HG03103 (cell line): ENCODE measurements at regions not wholly inside any gene's neighbourhood (a gene's known extent, or its start where the extent isn't known, plus 50 kb on each side); places are given as distances from the start of the nearest gene placed in this dataset.

Experiments
- ATAC-seq: cut with Tn5 transposase; IDR thresholded peaks from one replicate; pipeline ENCODE4 v1.9.1; 2021; ENCODE audit warnings: low read depth; ENCODE audit not compliant: unreplicated experiment

DNA sequence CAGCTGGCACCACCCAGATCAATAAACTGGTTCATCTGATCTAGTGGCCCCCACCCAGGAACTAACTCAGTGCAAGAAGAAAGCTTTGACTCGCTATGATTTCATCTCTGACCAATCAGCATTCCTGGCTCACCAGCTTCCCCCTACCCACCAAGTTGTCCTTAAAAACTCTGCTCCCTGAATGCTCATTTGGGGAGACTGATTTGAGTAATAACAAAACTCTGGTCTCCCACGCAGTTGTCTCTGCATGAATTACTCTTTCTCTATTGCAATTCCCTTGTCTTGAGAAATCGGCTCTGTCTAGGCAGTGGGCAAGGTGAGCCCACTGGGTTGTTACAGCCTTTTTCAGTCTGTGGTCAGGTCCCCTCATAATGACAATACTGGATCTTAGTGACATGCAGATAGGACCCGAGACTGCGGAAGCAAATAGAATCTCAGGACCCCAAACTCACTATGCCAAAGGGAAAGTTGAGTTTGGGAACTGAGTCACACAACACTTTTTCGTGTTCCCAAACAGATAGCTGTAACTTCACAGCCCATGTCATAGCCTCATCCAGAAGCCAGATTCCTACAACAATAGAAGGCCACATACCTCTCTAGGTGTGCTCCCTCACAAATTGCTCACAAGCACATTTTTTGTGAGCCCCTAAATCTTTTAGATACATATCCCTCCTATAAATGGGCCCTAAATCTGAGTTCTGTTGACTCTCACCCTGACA lies 175.2 kb upstream of the RAI14 start:
- no peak for ATAC-seq

DNA sequence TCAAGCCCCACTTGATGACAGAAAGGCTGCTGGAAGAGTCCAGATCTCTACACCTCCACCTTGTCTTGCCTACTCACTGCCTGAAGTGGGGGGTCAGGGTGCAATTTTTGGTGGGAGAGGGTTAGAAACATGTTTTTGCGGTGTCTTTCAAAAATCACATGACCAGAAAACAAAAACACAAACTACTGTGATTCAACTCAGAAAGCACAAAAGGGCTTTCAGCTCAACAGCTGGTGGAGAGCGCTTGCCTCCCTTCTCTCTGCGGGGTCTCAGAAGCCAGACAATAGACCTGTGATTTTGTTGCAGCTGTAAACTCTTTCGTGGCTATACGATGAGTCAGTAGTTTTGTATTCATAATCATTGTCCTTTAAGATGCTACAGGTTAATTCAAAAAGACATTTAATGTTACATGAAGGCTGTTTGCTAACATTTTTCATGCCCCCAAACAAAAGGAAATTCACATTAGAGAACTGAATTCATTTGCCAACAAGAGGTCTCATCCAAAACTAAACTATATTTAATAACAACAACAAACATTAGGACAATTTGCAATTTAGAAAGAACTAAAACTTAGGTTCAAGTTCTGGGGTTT lies 172.6 kb upstream of the RAI14 start:
- ATAC-seq: no peak

DNA sequence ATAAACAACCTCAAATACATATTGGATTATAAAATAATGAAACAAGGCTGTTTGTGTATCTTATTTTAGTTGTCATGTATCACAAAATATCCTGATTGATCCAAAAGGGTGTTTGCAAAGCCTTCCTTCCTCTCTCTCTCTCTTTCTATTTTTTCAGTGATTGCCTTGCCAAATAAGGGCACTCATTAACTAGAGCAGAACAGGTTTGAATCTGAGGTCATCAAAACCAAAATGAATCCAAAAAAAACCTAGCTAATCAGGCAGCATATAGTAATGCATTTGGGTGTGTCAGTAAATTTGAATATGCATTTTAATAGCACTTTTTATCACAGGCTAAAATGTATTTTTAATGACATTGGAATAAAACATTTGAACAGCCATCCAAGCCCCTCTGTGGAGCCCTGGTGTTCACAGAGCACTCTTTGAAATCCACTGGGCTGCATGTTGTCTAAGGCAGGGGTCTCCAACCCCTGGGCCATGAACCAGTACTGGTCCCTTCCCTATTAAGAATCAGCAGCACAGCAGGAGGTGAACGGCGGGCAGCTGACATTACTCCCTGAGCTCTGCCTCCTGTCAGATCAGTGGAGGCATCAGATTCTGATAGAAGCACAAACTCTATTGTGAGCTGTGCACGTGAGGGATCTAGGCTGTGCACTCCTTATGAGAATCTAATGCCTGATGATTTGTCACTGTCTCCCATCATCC lies 171.8 kb upstream of the RAI14 start:
- ATAC-seq: no peak

DNA sequence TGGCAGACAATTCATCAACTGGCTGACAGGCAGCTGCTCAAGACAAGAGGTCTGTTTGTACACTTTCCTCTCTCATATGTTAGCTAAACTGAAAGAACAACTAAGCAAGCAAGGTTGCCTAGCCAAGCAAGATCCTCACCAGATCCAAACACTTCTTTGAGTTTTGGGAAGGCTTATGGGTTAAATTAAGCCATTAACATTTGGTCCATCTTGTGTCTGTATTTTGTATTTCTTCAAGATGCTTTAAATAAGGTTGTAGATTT lies 170.4 kb upstream of the RAI14 start:
- no peak for ATAC-seq

DNA sequence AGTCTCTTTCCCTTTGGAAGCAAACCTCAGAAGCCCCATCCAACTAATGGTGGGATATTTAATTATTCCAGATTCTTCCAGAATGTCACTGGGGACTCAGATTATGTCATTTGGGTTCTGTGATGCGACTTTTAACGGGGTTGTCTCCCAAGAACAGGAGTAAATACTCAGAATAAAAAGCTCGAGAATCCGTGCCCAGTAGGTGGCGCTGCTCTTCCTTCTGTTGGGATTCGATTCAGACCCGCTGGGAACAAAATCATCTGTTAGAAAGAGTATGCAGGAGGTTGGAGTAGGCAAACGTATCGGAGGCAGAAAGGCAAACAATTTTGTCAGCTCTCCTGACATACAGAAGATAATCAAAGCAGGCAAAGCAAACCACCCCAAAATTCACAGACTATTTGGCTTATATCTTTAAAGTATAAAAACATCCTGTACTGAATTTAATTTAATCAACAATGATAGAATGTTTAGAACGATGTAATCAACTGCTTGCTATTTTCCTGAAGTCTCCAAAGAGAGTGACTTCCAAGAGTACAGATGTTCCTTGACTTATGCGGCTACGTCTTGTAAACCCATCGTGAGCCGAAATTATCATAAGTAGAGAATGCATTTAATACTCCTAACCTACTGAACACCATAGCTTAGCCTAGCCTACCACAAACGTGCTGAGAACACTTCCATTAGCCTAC lies 169.8 kb upstream of the RAI14 start:
- no peak for ATAC-seq

DNA sequence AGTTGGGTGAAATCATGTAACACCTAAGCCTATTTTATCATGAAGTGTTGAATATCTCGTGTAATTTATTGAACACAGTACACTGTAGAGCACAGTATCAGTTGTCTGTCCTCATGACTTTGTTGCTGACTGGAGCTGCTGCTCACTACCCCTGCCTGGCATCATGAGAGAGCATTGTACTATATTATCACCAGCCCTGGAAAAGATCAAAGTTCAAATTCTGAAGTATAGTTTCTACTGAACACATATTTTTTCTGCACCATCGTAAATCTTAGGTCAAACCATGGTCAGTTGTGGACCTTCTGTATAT lies 169.3 kb upstream of the RAI14 start:
- no peak for ATAC-seq

DNA sequence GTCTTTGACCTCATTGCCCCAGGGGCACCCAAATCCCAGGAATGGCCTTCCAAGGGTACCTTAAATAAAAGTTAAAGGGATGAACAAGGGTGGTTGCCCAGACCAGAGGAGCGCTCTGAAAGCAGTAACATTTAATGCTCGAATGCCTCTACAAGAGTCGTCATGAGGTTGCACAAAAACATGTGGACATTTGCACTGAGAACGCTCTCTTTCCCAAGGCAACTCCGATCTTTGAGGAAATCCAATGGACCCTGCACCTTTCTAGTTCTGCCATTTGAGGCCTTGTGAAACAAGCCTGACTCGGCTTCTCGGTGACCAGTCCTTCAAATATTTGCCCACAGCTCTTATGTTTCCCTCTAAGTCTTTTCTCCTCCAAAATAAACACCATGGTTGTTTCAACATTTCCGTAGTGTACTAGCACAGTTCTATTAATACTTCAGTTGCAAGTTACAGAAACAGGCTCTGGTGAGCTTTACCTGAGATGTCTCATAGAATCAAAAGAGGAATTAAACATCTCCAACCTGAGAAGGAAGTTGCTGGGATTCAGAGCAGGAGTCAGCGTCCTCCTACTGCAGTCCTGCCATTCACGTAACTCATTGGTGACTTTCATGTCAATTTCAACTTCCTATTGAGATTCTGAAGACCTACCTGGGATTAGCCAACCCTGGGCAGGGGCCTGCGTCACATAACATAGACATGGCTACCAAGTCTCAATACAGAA lies 168.8 kb upstream of the RAI14 start:
- no peak for ATAC-seq

DNA sequence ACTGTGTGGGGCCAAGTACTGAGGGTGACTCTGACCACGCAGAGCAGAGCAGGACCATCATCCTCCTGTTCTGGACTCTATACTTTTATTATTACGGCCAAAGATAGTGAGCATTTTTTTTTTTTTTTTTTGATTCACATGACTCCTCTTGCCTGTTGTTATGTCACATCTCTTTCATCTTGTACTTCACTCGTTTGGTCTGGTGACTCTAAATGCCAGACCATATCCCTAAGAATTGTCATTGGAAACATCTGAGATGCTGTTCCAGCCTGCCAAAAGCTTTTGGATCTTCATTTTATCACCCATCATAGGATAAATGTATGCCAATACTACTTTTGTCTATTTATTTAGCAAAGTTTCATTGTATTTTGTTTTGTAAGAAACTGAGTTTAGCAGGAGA lies 168.2 kb upstream of the RAI14 start:
- ATAC-seq: no peak

DNA sequence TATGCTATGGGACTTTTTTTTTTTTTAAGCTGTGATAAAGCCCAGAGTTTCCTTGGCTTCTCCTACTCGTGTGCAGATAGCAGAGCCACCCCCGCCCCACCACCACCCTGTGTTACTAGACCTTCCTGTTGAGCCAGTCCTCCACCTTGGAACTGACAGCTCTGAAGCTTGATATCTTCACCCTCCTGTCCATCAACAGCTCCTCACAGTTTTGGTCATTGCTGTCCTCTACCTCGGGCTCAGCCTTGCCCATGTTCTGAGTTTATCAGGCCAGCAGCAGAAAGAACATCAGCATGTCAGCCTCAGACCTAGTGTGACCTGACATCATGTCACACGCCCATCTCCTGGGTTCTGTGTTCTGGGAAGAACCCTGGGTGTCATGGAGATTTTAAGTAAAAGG lies 167.1 kb upstream of the RAI14 start:
- no peak for ATAC-seq

DNA sequence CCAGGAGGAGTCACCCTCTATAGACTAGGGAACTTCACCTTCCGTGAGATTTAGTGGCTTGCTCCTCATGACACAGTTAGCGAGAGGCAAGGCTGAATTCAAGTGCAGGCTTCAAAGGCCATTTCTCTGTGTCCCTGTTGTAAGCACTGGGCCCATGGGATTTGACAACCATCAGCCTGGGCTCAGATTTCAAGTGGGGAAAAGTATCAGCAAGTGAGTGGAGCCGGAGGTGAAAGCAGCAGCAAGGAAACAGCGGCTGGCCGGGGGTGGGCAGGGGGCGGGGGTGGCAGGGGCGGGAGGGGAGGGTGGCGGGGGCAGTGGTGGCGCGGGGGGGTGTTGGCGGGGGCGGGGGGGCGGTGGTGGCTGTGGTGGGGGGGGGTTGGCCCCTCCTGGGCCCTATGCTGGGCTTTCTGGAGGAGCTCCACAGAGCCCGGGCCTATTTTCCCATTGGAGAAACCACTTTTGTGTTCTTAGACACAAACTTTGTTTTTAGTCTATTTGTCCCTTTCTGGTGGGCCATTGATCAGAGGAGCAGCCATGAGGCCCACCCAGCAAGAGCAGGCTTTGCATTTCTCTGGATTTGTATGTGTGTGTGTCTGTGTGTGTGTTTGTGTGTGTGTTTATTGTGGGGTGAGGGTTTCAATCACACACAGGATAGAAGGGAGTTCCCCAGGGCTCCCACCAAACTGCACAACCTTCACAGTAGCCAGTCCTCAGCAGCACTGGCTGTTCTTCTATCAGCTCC lies 165.4 kb upstream of the RAI14 start:
- no peak for ATAC-seq

DNA sequence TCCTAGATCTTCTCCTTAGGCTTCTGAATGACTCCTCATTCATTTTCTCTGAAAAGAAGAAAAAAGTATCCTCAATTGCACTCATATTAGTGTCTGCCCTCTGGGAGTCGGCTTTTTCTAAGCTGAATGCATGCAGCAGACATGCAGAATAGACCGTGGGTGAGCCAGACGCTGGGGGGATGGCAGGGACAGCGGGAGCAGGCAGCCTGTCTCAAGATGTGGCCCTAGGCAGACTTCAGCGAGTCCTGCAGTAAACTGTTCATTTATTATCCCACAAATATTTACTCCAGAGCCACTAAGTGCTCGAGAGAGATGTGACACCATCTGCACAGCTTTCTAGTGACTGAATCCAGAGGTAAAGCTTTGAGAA lies 164.9 kb upstream of the RAI14 start:
- no peak for ATAC-seq

DNA sequence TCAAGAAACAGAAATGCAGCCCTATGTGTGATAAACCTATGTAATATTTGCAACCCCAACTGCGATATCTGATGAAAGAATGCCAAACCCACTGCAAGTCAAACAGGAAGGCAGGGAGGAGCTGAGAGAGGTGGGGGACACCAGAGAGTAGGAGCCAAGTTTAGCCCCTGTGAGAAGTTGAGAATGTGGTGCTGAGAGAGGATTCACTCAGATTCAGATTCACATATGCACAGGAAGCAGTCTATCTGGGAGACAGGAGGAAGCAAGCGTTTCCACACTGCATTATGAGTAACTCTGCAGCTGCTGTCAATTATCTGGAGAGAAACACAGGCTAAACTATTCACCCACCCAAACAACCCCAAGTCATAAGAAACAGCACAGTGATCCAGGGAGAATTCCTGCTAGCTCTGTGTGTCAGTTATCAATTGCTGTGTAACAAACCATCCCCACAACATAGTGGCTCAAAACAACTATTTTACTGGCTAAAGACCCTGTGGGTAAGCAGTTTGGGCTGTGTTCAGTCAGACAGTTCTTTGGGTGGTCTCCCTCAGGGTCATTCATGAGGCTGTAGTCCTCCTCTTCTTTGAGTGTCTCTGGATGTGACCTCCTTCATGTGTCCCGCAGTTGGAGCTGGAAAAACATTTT lies 161.9 kb upstream of the RAI14 start:
- no peak for ATAC-seq

DNA sequence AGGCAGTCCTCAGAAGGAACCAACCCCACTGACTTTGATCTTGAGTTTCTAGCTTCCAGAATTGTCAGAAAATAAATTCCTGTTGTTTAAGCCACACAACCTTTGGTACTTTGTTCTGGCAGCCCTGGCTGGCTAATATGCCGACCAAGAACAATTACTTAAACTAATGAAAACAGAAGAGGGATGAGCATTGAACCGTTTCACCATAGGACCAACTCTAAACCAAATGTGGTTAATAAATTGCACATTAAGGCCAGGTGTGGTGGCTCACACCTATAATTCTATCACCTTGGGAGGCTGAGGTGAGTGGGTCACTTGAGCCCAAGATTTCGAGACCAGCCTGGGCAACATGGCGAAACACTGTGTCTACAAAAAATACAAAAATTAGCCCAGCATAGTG lies 160.9 kb upstream of the RAI14 start:
- ATAC-seq: no peak

DNA sequence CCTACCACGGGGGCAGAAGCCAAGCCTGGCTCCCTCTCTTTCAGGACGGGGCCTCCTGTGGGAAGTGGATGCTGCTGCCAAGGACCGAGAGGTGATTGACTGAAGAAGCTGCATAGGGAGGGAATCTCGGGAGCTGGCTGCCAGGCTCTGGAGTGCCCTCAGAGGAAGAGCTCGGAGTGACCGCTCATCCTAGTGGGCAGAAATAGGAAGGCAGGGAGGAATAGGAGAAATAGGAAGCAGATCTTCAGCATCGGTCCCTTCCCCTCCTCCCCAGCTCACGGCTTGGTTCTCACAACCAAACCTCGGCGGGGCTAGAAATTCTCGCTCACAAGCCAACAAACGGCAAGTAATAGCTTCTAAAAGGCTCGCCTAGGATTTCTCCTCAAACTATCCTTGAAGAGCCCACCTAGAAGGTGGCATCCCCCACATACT lies 159.9 kb upstream of the RAI14 start:
- ATAC-seq: no peak

DNA sequence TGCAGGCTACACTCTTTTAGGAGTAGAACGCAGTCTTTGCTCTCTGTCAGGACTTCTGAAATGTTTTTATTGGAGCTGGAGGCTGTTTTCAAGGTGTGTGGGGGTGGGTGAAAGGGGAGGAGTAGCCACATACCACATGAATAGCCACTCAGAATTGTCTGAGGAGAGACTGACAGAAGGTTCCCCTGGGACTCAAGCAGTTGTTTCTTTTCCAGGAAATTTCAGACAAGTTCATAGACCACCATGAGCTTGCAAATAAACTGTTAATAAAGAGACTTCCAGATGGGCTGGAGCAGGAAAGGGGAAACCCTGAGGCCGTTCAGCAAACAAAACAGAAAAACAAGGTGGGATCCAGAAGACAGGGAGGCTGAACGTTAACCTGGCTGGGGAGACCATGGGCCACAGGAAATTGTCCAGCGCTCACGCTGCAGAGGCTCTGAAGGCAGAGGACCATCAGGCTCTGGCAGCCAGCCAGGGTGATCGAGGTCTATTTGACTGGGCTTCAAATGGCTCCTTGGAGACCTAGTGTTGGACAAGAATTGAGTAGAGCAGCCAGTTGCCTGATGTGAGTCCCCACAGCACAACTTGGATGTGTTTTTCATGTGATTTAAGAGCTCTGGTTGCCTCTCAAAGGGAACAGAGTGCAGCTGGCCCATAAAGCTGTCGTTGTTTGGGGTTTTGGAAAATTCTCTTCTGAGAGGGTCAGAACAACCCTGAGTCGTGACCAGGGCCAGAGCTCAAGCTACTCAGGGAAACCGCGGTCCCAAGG lies 159.2 kb upstream of the RAI14 start:
- ATAC-seq: no peak

DNA sequence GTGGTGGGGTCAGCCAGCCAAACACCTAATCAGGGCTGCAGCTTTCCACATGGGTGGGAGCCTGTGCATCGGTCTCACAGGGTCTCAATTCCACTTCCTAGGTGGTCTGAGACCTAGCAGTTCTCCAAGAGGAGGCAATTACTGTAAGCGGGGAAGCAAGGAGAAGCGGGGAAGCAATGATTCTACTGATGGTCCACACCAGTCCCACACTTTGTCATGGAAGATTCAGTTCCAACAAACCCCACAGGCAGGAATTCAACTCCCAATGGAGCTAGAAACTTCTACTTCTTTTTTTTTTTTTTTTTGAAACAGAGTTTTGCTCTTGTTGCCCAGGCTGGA lies 158.7 kb upstream of the RAI14 start:
- ATAC-seq: no peak

DNA sequence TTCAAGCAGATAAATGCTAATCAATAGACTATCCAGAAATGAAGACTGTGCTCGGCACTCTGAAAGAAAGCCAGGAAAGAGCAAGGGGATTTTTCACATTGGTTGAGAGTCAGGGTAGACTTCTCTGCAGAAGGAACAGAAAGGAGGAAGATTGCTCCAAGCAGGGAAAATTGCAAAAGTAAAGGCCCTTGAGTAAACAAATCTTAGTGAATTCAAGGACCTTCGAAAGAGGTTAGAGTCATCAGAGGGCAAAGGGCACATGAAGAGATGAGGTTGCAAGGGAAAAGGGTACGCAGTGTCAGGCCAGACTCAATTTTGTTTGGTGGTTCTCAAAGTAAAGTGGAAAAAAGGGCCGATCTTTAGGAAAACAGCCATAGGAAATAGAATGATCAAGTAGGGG lies 157.6 kb upstream of the RAI14 start:
- no peak for ATAC-seq

DNA sequence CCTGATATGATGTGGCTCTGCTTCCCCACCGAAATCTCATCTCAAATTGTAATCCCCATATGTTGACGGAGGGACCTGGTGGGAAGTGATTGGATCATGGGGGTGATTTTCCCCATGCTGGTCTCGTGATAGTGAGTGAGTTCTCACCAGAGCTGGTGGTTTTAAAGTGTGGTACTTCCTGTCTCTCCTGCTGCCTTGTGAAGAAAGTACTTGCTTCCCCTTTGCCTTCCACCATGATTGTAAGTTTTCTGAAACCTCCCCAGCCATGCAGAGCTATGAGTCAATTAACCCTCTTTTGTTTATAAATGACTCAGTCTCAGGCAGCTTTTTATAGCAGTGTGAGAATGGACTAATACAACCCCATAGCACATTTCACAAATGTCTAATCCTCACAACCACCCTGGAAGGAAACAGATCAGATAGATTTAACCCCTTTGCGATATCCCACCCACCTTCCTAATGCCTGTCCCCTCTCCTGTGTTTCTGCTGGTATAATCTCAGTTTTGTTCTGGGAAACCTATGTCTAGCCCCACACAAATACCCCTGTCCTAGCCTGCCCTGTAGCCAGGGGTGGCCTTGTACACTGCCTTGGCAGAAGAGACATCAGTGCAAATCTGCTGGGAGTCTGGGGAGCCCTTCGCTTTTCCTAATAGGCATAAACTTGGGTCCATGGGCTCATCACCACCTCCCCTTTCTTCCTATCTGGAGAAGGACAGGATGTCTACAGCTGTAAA lies 157.0 kb upstream of the RAI14 start:
- ATAC-seq: peak; percentile 88
